T47D (cell line): ENCODE measurements at regions not wholly inside any gene's neighbourhood (a gene's known extent, or its start where the extent isn't known, plus 50 kb on each side); places are given as distances from the start of the nearest gene placed in this dataset.
A peak's percentile ranks its signal among the peaks of the same experiment; 100 is the strongest.

ENCODE experiments used
- DNase-seq, 2 experiments: peaks; one replicate each; pipeline versions ENCODE4 v3.0.0 to v3.0.0-alpha.2; 2011 to 2012; ENCODE audit warnings: low read depth in 1 of 2, low spot score in 1 of 2
- JUND ChIP-seq: IDR thresholded peaks from 2 replicates; pipeline ENCODE4 v1.6.1; 2012; ENCODE audit warnings: low read depth
- in situ Hi-C: cut with HindIII; loops from 2 replicates; pipeline ENCODE4 v1.10.0; 2016; ENCODE audit warnings: low sequenced_read_pairs, low pct_unique_long_range_greater_than_20kb

DNA sequence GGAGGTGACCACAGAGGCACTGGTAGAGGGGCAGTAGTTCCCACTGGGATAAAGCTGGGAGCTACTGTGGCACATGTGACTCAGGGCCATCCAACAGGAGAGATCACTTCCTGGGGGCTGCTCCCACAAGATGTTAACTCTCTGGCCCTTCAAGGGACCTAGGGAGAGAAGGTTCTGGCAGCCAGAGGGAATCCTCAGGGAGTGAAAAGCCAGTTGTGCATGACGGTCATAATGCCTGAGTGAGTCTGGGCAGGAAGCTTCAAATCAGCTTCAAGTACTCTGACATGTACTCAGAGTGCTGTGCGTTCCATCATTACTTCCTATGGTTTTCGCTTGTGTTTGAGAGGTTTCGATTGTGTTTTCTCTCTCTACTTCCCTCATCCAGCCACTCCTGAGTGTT is 388.5 kb downstream of the GABRG2 start:
- no peak for DNase-seq
- TF ChIP-seq JUND = no peak
- in situ Hi-C loops = no loop called here

GRCh38 chr5:162466011-162466410 is 398.4 kb downstream of the GABRG2 start:
- no peak for TF ChIP-seq JUND
- DNase-seq = no peak
- in situ Hi-C loops = no loop called here

- TF ChIP-seq JUND = no peak
- peak in 1 of 2 experiments; percentile 33 for DNase-seq
- in situ Hi-C loops = no loop called here
Measured at GRCh38 chr5:162473041-162473714, 405.6 kb downstream of the GABRG2 start.

- no peak for DNase-seq
- in situ Hi-C loops = no loop called here
- TF ChIP-seq JUND = no peak
Measured at GRCh38 chr5:162474239-162474638, 406.7 kb downstream of the GABRG2 start.

- no peak for DNase-seq
- no peak for TF ChIP-seq JUND
- in situ Hi-C loops = no loop called here
Measured at GRCh38 chr5:162484095-162484494, 416.5 kb downstream of the GABRG2 start.

- in situ Hi-C loops = no loop called here
- no peak for TF ChIP-seq JUND
Measured at GRCh38 chr5:162484986-162485385, 417.4 kb downstream of the GABRG2 start.

GRCh38 chr5:162485666-162486292 is 418.2 kb downstream of the GABRG2 start:
- in situ Hi-C loops = no loop called here
- no peak for TF ChIP-seq JUND

More at GRCh38 chr5:162484986-162485385, 417.4 kb downstream of the GABRG2 start:
- DNase-seq = no peak

GRCh38 chr5:162487528-162488525 is 420.3 kb downstream of the GABRG2 start:
- in situ Hi-C loops = no loop called here
- DNase-seq = no peak
- TF ChIP-seq JUND = no peak

More at GRCh38 chr5:162485666-162486292, 418.2 kb downstream of the GABRG2 start:
- no peak for DNase-seq

DNA sequence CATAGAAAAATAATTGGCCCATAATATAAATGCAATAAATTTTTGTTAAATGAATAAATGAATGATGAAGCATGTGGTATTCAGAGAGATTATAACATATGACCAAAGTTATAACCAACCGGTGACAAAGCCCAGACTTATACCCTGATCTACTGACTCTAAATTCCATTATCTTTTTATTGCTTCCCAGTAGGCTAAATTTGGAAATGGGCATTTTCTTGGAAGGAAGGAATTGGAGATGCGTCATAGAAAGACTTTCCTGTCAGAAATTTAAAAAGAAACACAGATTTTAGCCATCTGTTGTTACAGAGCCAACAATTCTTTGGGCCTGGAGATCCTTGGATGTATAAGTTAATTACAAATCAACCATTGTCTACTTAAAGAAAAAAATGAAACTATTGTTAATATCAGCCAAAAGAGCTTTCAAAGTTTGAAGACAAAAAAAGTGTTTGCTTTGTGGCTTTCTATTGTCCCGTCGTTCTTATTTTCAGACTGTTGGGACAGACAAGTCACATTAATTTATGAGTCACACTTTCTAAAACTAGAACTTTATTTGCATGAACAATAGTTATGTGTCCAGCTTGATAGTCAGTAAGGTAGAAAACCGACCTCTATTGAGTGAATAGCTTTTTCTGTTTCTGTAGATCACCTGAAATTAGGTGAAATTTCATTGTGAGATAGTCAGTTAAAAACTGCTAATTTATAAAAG is 428.7 kb downstream of the GABRG2 start:
- DNase-seq = no peak
- in situ Hi-C loops = no loop called here
- TF ChIP-seq JUND = no peak

DNA sequence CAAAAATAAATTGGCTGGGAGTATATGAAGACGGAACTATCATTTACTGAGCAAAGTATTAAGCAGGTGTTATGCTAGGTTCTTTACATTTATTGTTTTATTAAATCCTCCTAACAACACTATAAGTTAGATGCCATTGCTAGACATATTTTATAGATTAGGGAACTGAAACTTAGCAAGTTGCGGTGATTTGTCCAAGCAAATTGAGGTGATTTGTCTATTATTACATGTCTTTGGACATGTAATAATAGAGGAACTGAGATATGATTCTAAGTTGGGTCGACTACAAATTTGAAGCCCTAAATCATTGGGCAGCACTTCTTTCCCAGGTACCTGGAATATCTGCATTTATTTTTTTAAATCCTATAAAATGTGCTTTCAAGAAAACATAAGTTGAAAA is 429.9 kb downstream of the GABRG2 start:
- no peak for DNase-seq
- TF ChIP-seq JUND = no peak
- in situ Hi-C loops = no loop called here

DNA sequence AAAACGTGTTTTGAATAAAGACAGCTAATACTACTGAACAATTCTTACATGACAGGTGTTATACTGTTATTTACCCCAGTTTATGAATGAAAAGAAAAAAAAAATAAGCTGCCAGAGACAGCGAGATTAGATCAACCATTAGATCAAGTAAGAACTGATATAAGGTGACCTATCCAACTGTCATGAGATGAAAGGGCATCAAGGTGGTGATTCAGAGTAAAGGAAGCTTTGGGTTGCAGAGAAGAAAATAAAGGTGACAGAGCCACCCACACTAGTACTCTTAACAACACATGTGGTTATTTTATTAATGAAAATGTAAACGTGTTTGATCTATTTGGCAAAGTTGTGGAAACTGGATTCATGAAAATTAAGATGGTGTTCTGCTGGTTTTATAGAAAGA is 435.2 kb downstream of the GABRG2 start:
- no peak for TF ChIP-seq JUND
- no peak for DNase-seq
- in situ Hi-C loops = no loop called here

- TF ChIP-seq JUND = no peak
- in situ Hi-C loops = no loop called here
- peak in 1 of 2 experiments; percentile 20 for DNase-seq
Measured at GRCh38 chr5:162503796-162504195, 436.2 kb downstream of the GABRG2 start.
